ENCODE measurements at regions not wholly inside any gene's neighbourhood (a gene's known extent, or its start where the extent isn't known, plus 50 kb on each side); places are given as distances from the start of the nearest gene placed in this dataset.

DNA sequence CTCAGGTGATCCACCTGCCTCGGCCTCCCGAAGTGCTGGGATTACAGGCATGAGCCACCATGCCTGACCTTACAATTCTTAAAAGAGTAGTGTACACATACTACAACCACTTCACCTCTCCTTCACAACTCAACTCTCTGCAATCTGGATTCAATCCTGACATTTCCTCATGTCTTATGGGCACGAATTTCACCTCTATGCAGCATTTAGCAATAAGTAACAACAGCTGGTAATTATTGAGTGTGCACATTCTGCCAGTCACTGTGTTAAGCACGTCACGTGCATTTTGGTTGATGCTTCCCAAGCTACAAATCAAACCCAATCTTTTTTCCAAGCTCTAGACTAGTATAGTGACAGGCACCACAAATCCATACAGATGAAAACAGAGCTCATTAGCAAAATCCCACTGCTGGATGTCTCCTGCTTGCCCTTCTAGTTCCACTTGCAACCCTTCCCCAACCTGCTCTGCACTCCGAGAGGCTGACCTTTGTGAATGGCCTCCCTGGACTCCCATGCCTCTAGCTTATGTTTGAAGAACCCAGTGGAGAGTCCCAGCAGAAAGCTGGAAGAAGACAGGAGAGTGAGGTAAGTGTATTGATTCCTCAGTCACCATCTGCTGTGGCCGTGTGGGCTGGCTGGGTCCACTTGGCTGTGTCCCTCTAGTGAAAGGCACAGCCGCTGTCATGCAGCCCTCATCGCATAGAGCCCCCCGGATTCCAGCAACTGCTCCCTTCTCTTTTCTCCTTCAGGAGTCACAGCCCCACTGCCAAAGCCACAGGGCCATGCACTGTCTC lies 176.5 kb downstream of the MEX3B start:
- Histone ChIP-seq H3K36me3 (replicated peaks; ENCODE audit: insufficient read depth, low read depth) (no peaks in the 10 kb centered on the region), H4K20me1 (ENCODE audit: insufficient read depth, poor library complexity, severe bottlenecking) (no peaks in the 10 kb centered on the region), H3K79me2 (no peaks in the 10 kb centered on the region), H3K4me3 (no peak overlapping the region), H3K4me1 (ENCODE audit: insufficient read depth) (no peaks in the 10 kb centered on the region), H3K27ac (no peak overlapping the region), H2AFZ (no peak overlapping the region), H3K27me3 (no peaks in the 10 kb centered on the region), H3K9me2 (replicated peaks; ENCODE audit: insufficient read depth) (no peaks in the 10 kb centered on the region), H3K4me2 (no peak overlapping the region), H3K9me3 (ENCODE audit: low read depth) (no peaks in the 10 kb centered on the region)
- TF ChIP-seq, protein P1, sequence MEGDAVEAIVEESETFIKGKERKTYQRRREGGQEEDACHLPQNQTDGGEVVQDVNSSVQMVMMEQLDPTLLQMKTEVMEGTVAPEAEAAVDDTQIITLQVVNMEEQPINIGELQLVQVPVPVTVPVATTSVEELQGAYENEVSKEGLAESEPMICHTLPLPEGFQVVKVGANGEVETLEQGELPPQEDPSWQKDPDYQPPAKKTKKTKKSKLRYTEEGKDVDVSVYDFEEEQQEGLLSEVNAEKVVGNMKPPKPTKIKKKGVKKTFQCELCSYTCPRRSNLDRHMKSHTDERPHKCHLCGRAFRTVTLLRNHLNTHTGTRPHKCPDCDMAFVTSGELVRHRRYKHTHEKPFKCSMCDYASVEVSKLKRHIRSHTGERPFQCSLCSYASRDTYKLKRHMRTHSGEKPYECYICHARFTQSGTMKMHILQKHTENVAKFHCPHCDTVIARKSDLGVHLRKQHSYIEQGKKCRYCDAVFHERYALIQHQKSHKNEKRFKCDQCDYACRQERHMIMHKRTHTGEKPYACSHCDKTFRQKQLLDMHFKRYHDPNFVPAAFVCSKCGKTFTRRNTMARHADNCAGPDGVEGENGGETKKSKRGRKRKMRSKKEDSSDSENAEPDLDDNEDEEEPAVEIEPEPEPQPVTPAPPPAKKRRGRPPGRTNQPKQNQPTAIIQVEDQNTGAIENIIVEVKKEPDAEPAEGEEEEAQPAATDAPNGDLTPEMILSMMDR (IDR thresholded peaks at IDR 0.05; ENCODE audit: poor library complexity): no peak
- TF ChIP-seq EZH2phosphoT487 (IDR thresholded peaks at IDR 0.05; ENCODE audit: low read depth, severe bottlenecking, unreplicated experiment) (no peak), EZH2 (IDR thresholded peaks at IDR 0.05; ENCODE audit: borderline replicate concordance) (no peak)
- no peak for DNase-seq (ENCODE audit: low spot score)
- WGBS (ENCODE audit: low lambda C conversion rate, missing lambda C conversion rate): 91% methylated on average over 10 of the region's 10 CpGs

DNA sequence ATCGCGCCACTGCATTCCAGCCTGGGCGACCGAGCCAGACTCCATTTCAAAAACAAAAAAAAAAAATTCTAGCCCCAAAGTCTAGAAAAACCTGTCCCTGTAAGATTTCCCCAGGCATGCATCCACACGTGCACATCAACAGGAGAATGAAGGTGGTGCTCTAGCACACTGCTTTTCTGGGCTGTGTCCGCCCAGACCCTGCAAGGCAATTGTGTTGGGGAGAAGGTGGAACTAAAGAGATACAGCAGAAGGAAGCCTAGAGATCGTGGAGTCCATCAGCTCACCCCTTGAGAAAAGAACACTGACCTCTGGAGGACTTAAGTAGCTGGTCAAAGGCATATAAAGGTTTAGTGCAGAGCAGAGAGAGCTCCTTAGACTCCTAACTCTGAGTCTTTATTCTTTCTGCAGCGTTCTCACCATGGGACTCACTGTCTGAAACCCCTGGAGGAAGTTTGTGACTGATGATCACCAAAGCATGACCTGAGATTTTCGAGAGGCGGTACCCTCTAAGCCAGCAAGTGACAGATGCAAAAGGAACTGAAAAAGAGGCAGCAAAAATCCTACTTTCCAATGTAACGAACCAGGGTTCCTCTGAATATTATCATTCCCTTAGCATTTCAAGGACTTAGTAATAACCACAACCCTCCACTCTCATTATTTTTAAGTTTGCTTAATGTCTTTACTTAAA lies 179.8 kb downstream of the MEX3B start:
- no peak for DNase-seq (ENCODE audit: low spot score)
- Histone ChIP-seq H3K27me3 (no peaks in the 10 kb centered on the region), H2AFZ (no peak overlapping the region), H3K4me1 (ENCODE audit: insufficient read depth) (no peaks in the 10 kb centered on the region), H4K20me1 (ENCODE audit: insufficient read depth, poor library complexity, severe bottlenecking) (no peaks in the 10 kb centered on the region), H3K27ac (no peak overlapping the region), H3K9me2 (replicated peaks; ENCODE audit: insufficient read depth) (no peaks in the 10 kb centered on the region), H3K4me2 (no peak overlapping the region), H3K79me2 (no peaks in the 10 kb centered on the region), H3K36me3 (replicated peaks; ENCODE audit: insufficient read depth, low read depth) (no peaks in the 10 kb centered on the region), H3K9me3 (ENCODE audit: low read depth) (no peaks in the 10 kb centered on the region), H3K4me3 (no peak overlapping the region)
- WGBS (ENCODE audit: low lambda C conversion rate, missing lambda C conversion rate): 96% methylated on average over 11 of the region's 11 CpGs
- TF ChIP-seq EZH2phosphoT487 (IDR thresholded peaks at IDR 0.05; ENCODE audit: low read depth, severe bottlenecking, unreplicated experiment): no peak
- TF ChIP-seq EZH2 (IDR thresholded peaks at IDR 0.05; ENCODE audit: borderline replicate concordance): no peak
- TF ChIP-seq, protein P1 (IDR thresholded peaks at IDR 0.05; ENCODE audit: poor library complexity): no peak

DNA sequence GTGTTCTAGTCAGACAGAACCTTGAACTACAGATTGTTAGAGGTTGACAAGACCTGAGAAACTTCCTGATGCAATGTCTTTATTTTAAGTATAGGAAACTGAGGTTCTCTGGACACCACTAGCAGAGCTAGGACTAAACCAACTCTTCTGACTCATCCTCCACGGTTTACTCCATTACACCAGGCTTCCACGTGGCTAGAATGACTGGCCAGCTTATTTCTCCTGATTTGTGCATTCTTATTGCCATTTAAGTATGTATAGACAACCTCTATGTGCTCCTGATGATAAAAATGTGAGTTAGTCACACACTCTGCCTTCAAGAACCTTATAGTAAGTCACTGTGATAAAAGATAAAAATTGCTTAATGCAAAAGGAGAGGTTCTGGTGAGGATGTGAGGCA lies 182.7 kb downstream of the MEX3B start:
- Histone ChIP-seq H4K20me1 (ENCODE audit: insufficient read depth, poor library complexity, severe bottlenecking) (no peaks in the 10 kb centered on the region), H3K79me2 (no peaks in the 10 kb centered on the region), H3K36me3 (replicated peaks; ENCODE audit: insufficient read depth, low read depth) (no peaks in the 10 kb centered on the region), H2AFZ (no peak overlapping the region), H3K4me2 (no peak overlapping the region), H3K27ac (no peak overlapping the region), H3K27me3 (no peaks in the 10 kb centered on the region), H3K9me3 (ENCODE audit: low read depth) (no peaks in the 10 kb centered on the region), H3K4me1 (ENCODE audit: insufficient read depth) (peaks cover 4% of the 10 kb centered on the region), H3K9me2 (replicated peaks; ENCODE audit: insufficient read depth) (no peaks in the 10 kb centered on the region), H3K4me3 (no peak overlapping the region)
- WGBS (ENCODE audit: low lambda C conversion rate, missing lambda C conversion rate): 64% methylated on average over 2 of the region's 2 CpGs
- DNase-seq (ENCODE audit: low spot score): no peak
- TF ChIP-seq EZH2phosphoT487 (IDR thresholded peaks at IDR 0.05; ENCODE audit: low read depth, severe bottlenecking, unreplicated experiment) (no peak), EZH2 (IDR thresholded peaks at IDR 0.05; ENCODE audit: borderline replicate concordance) (no peak)
- TF ChIP-seq, protein P1 (IDR thresholded peaks at IDR 0.05; ENCODE audit: poor library complexity): no peak

Data from hepatocyte (in vitro differentiated cells).